WTC11 (cell line): ENCODE measurements at regions not wholly inside any gene's neighbourhood (a gene's known extent, or its start where the extent isn't known, plus 50 kb on each side); places are given as distances from the start of the nearest gene placed in this dataset.

Experiments used
- ATF1 ChIP-seq: sonication (generic); formaldehyde crosslinking; IDR thresholded peaks from 2 replicates; pipeline ENCODE4 v1.8.1; 2023; ENCODE audit warnings: mild to moderate bottlenecking, moderate library complexity, missing genetic modification reagents
- CREM ChIP-seq: sonication (generic); formaldehyde crosslinking; IDR thresholded peaks from 2 replicates; pipeline ENCODE4 v1.8.1; 2022; ENCODE audit warnings: mild to moderate bottlenecking, missing genetic modification reagents, moderate library complexity
- FOXJ3 ChIP-seq: sonication (generic); formaldehyde crosslinking; IDR thresholded peaks from 2 replicates; pipeline ENCODE4 v1.9.0; 2021; ENCODE audit warnings: missing genetic modification reagents, mild to moderate bottlenecking, borderline replicate concordance
- TEAD4 ChIP-seq: sonication (generic); formaldehyde crosslinking; IDR thresholded peaks from 2 replicates; pipeline ENCODE4 v1.8.0; 2022; ENCODE audit warnings: mild to moderate bottlenecking, missing genetic modification reagents
- ZNF263 ChIP-seq: sonication (generic); formaldehyde crosslinking; IDR thresholded peaks from 2 replicates; pipeline ENCODE4 v1.8.1; 2022; ENCODE audit warnings: low read depth, mild to moderate bottlenecking, moderate library complexity, missing genetic modification reagents
- TF ChIP-seq, protein P1 (sequence below): sonication (generic); formaldehyde crosslinking; IDR thresholded peaks from 2 replicates; pipeline ENCODE4 v1.8.1; 2022; ENCODE audit warnings: mild to moderate bottlenecking, missing genetic modification reagents, moderate library complexity, borderline replicate concordance
- TF ChIP-seq, protein P2 (sequence below): fragments of 200-600 bp; IDR thresholded peaks from 2 replicates; pipeline ENCODE4 v1.8.0; 2022; ENCODE audit warnings: antibody characterized with exemption
- TF ChIP-seq, protein P3 (sequence below): sonication (generic); formaldehyde crosslinking; IDR thresholded peaks from 2 replicates; pipeline ENCODE4 v1.8.0; 2022; ENCODE audit warnings: missing genetic modification reagents
- TF ChIP-seq, protein P4 (sequence below): sonication (generic); formaldehyde crosslinking; IDR thresholded peaks from 2 replicates; pipeline ENCODE4 v1.8.1; 2022; ENCODE audit warnings: low read depth, mild to moderate bottlenecking, moderate library complexity, missing genetic modification reagents, borderline replicate concordance
- TF ChIP-seq, protein P5 (sequence below): sonication (generic); formaldehyde crosslinking; IDR thresholded peaks from 2 replicates; pipeline ENCODE4 v1.8.0; 2022; ENCODE audit warnings: mild to moderate bottlenecking, missing genetic modification reagents
- TF ChIP-seq, protein P6 (sequence below): sonication (generic); formaldehyde crosslinking; IDR thresholded peaks from 2 replicates; pipeline ENCODE4 v1.8.1; 2022; ENCODE audit warnings: low read depth, missing genetic modification reagents, borderline replicate concordance
- TF ChIP-seq, protein P7 (sequence below): sonication (generic); formaldehyde crosslinking; IDR thresholded peaks from 2 replicates; pipeline ENCODE4 v1.8.0; 2022; ENCODE audit warnings: mild to moderate bottlenecking, missing genetic modification reagents
- TF ChIP-seq, protein P8 (sequence below): sonication (generic); formaldehyde crosslinking; IDR thresholded peaks from 2 replicates; pipeline ENCODE4 v1.8.0; 2022; ENCODE audit warnings: mild to moderate bottlenecking, missing genetic modification reagents

DNA sequence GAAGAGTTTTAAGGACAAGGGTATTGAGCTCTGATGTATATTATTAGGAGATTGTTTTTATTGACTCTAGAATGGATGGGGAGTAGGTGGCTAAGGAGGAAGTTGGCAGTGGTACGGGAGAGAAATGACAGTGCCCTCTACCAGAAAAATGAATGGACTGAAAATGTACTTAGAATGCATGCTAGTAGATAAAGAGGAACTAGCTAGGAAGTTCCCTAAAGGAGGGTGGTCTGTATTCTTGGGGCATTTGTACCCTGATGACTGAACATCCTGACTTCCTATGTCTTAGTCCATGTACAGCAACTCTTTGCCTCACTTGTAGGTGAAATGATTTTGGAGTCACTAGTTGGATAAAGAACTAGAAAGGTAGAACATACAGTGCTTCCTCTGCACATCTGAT is 581.5 kb upstream of the RBFOX1 start:
- TF ChIP-seq, protein P1, sequence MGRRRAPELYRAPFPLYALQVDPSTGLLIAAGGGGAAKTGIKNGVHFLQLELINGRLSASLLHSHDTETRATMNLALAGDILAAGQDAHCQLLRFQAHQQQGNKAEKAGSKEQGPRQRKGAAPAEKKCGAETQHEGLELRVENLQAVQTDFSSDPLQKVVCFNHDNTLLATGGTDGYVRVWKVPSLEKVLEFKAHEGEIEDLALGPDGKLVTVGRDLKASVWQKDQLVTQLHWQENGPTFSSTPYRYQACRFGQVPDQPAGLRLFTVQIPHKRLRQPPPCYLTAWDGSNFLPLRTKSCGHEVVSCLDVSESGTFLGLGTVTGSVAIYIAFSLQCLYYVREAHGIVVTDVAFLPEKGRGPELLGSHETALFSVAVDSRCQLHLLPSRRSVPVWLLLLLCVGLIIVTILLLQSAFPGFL = no peak
- TF ChIP-seq, protein P2, sequence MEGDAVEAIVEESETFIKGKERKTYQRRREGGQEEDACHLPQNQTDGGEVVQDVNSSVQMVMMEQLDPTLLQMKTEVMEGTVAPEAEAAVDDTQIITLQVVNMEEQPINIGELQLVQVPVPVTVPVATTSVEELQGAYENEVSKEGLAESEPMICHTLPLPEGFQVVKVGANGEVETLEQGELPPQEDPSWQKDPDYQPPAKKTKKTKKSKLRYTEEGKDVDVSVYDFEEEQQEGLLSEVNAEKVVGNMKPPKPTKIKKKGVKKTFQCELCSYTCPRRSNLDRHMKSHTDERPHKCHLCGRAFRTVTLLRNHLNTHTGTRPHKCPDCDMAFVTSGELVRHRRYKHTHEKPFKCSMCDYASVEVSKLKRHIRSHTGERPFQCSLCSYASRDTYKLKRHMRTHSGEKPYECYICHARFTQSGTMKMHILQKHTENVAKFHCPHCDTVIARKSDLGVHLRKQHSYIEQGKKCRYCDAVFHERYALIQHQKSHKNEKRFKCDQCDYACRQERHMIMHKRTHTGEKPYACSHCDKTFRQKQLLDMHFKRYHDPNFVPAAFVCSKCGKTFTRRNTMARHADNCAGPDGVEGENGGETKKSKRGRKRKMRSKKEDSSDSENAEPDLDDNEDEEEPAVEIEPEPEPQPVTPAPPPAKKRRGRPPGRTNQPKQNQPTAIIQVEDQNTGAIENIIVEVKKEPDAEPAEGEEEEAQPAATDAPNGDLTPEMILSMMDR = no peak
- TF ChIP-seq, protein P3, sequence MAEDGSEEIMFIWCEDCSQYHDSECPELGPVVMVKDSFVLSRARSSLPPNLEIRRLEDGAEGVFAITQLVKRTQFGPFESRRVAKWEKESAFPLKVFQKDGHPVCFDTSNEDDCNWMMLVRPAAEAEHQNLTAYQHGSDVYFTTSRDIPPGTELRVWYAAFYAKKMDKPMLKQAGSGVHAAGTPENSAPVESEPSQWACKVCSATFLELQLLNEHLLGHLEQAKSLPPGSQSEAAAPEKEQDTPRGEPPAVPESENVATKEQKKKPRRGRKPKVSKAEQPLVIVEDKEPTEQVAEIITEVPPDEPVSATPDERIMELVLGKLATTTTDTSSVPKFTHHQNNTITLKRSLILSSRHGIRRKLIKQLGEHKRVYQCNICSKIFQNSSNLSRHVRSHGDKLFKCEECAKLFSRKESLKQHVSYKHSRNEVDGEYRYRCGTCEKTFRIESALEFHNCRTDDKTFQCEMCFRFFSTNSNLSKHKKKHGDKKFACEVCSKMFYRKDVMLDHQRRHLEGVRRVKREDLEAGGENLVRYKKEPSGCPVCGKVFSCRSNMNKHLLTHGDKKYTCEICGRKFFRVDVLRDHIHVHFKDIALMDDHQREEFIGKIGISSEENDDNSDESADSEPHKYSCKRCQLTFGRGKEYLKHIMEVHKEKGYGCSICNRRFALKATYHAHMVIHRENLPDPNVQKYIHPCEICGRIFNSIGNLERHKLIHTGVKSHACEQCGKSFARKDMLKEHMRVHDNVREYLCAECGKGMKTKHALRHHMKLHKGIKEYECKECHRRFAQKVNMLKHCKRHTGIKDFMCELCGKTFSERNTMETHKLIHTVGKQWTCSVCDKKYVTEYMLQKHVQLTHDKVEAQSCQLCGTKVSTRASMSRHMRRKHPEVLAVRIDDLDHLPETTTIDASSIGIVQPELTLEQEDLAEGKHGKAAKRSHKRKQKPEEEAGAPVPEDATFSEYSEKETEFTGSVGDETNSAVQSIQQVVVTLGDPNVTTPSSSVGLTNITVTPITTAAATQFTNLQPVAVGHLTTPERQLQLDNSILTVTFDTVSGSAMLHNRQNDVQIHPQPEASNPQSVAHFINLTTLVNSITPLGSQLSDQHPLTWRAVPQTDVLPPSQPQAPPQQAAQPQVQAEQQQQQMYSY (CRISPR knock-in tag) = no peak
- TF ChIP-seq CREM (CRISPR knock-in tag) = no peak
- TF ChIP-seq, protein P4, sequence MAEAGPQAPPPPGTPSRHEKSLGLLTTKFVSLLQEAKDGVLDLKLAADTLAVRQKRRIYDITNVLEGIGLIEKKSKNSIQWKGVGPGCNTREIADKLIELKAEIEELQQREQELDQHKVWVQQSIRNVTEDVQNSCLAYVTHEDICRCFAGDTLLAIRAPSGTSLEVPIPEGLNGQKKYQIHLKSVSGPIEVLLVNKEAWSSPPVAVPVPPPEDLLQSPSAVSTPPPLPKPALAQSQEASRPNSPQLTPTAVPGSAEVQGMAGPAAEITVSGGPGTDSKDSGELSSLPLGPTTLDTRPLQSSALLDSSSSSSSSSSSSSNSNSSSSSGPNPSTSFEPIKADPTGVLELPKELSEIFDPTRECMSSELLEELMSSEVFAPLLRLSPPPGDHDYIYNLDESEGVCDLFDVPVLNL (CRISPR knock-in tag) = no peak
- no peak for TF ChIP-seq ATF1 (CRISPR knock-in tag)
- TF ChIP-seq, protein P5, sequence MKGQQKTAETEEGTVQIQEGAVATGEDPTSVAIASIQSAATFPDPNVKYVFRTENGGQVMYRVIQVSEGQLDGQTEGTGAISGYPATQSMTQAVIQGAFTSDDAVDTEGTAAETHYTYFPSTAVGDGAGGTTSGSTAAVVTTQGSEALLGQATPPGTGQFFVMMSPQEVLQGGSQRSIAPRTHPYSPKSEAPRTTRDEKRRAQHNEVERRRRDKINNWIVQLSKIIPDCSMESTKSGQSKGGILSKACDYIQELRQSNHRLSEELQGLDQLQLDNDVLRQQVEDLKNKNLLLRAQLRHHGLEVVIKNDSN (CRISPR knock-in tag) = no peak
- TF ChIP-seq, protein P6, sequence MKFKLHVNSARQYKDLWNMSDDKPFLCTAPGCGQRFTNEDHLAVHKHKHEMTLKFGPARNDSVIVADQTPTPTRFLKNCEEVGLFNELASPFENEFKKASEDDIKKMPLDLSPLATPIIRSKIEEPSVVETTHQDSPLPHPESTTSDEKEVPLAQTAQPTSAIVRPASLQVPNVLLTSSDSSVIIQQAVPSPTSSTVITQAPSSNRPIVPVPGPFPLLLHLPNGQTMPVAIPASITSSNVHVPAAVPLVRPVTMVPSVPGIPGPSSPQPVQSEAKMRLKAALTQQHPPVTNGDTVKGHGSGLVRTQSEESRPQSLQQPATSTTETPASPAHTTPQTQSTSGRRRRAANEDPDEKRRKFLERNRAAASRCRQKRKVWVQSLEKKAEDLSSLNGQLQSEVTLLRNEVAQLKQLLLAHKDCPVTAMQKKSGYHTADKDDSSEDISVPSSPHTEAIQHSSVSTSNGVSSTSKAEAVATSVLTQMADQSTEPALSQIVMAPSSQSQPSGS (CRISPR knock-in tag) = no peak
- TF ChIP-seq TEAD4 (CRISPR knock-in tag) = no peak
- no peak for TF ChIP-seq FOXJ3 (CRISPR knock-in tag)
- TF ChIP-seq, protein P7, sequence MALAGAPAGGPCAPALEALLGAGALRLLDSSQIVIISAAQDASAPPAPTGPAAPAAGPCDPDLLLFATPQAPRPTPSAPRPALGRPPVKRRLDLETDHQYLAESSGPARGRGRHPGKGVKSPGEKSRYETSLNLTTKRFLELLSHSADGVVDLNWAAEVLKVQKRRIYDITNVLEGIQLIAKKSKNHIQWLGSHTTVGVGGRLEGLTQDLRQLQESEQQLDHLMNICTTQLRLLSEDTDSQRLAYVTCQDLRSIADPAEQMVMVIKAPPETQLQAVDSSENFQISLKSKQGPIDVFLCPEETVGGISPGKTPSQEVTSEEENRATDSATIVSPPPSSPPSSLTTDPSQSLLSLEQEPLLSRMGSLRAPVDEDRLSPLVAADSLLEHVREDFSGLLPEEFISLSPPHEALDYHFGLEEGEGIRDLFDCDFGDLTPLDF = no peak
- no peak for TF ChIP-seq ZNF263 (CRISPR knock-in tag)
- TF ChIP-seq, protein P8, sequence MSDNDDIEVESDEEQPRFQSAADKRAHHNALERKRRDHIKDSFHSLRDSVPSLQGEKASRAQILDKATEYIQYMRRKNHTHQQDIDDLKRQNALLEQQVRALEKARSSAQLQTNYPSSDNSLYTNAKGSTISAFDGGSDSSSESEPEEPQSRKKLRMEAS (CRISPR knock-in tag) = no peak
